ENCODE measurements at regions not wholly inside any gene's neighbourhood (a gene's known extent, or its start where the extent isn't known, plus 50 kb on each side); places are given as distances from the start of the nearest gene placed in this dataset.
"Not testable (repeated sequence)": the region's sequence is repeated elsewhere in the genome, so short reads cannot be mapped to it uniquely, and the experiment has no call there.

- no peak for DNase-seq
Measured at GRCh38 chr9:18037981-18038380, 436.0 kb upstream of the ADAMTSL1 start.

GRCh38 chr9:18040327-18040726 lies 433.6 kb upstream of the ADAMTSL1 start:
- no peak for DNase-seq

- no peak for DNase-seq
Measured at GRCh38 chr9:18043978-18044377, 430.0 kb upstream of the ADAMTSL1 start.

- no peak for DNase-seq
Measured at GRCh38 chr9:18045326-18045725, 428.6 kb upstream of the ADAMTSL1 start.

- no peak for DNase-seq
Measured at GRCh38 chr9:18046068-18046467, 427.9 kb upstream of the ADAMTSL1 start.

GRCh38 chr9:18051638-18052037 lies 422.3 kb upstream of the ADAMTSL1 start:
- no peak for DNase-seq

- DNase-seq, result no peak
Measured at GRCh38 chr9:18052060-18052459, 421.9 kb upstream of the ADAMTSL1 start.

GRCh38 chr9:18056269-18056992 lies 417.5 kb upstream of the ADAMTSL1 start:
- no peak for DNase-seq

- DNase-seq, result no peak
Measured at GRCh38 chr9:18056993-18057369, 417.0 kb upstream of the ADAMTSL1 start.

GRCh38 chr9:18058564-18059442 lies 415.1 kb upstream of the ADAMTSL1 start:
- no peak for DNase-seq

- DNase-seq, result no peak
Measured at GRCh38 chr9:18059447-18059846, 414.5 kb upstream of the ADAMTSL1 start.

GRCh38 chr9:18060269-18060934 lies 413.6 kb upstream of the ADAMTSL1 start:
- no peak for DNase-seq

- no peak for DNase-seq
Measured at GRCh38 chr9:18061332-18061731, 412.6 kb upstream of the ADAMTSL1 start.

- no peak for DNase-seq
Measured at GRCh38 chr9:18061856-18062255, 412.1 kb upstream of the ADAMTSL1 start.

GRCh38 chr9:18063856-18064390 lies 410.0 kb upstream of the ADAMTSL1 start:
- no peak for DNase-seq

- not testable (repeated sequence) for DNase-seq
Measured at GRCh38 chr9:18066608-18067007, 407.3 kb upstream of the ADAMTSL1 start.

- DNase-seq, result no peak
Measured at GRCh38 chr9:18067548-18068120, 406.3 kb upstream of the ADAMTSL1 start.

- DNase-seq, result no peak
Measured at GRCh38 chr9:18068900-18069299, 405.1 kb upstream of the ADAMTSL1 start.

- no peak for DNase-seq
Measured at GRCh38 chr9:18071651-18072060, 402.3 kb upstream of the ADAMTSL1 start.

- no peak for DNase-seq
Measured at GRCh38 chr9:18073002-18073401, 401.0 kb upstream of the ADAMTSL1 start.

GRCh38 chr9:18074041-18074440 lies 399.9 kb upstream of the ADAMTSL1 start:
- no peak for DNase-seq

GRCh38 chr9:18075253-18075952 lies 398.6 kb upstream of the ADAMTSL1 start:
- DNase-seq, result no peak

Data from CD4-positive, alpha-beta T cell treated with Interleukin-21 for 1 hour (primary cell).